GM23338 (cell line): ENCODE measurements at regions not wholly inside any gene's neighbourhood (a gene's known extent, or its start where the extent isn't known, plus 50 kb on each side); places are given as distances from the start of the nearest gene placed in this dataset.

Experiments used
- CREB1 ChIP-seq: fragments of 250-450 bp; sonication (Bioruptor Pico); IDR thresholded peaks from 2 replicates; pipeline ENCODE4 v1.5.0; 2020; ENCODE audit warnings: low read depth, mild to moderate bottlenecking, moderate library complexity
- ETS1 ChIP-seq: IDR thresholded peaks from 2 replicates; pipeline ENCODE4 v1.6.1; 2016; ENCODE audit warnings: antibody characterized with exemption
- JUNB ChIP-seq: IDR thresholded peaks from one replicate; pipeline ENCODE4 v1.6.1; 2016; ENCODE audit warnings: antibody characterized with exemption; ENCODE audit not compliant: unreplicated experiment
- NANOG ChIP-seq: IDR thresholded peaks from 2 replicates; pipeline ENCODE4 v1.6.1; 2016; ENCODE audit warnings: antibody characterized with exemption, borderline replicate concordance
- POLR2AphosphoS5 ChIP-seq: IDR thresholded peaks from 2 replicates; pipeline ENCODE4 v1.6.1; 2016; ENCODE audit warnings: antibody characterized with exemption, low read depth
- STAT1 ChIP-seq: IDR thresholded peaks from one replicate; pipeline ENCODE4 v1.6.1; 2016; ENCODE audit warnings: antibody characterized with exemption; ENCODE audit not compliant: unreplicated experiment
- ZNF114 ChIP-seq: fragments of 250-450 bp; sonication (Bioruptor Pico); IDR thresholded peaks from 2 replicates; pipeline ENCODE4 v1.5.0; 2020; ENCODE audit warnings: mild to moderate bottlenecking, moderate library complexity
- ZNF462 ChIP-seq: fragments of 250-450 bp; sonication (Bioruptor Pico); IDR thresholded peaks from 2 replicates; pipeline ENCODE4 v1.5.0; 2020; ENCODE audit warnings: mild to moderate bottlenecking, moderate library complexity
- TF ChIP-seq, protein P1 (sequence below), 2 experiments: fragments of 200-600 bp in 1 of 2; sonication (generic) in 1 of 2; conservative IDR thresholded peaks; 2 replicates each; pipeline versions ENCODE4 v1.5.1 to v1.6.1; 2016 to 2017; ENCODE audit warnings: antibody characterized with exemption in 2 of 2, low read depth in 2 of 2, mild to moderate bottlenecking in 2 of 2, moderate library complexity in 1 of 2

DNA sequence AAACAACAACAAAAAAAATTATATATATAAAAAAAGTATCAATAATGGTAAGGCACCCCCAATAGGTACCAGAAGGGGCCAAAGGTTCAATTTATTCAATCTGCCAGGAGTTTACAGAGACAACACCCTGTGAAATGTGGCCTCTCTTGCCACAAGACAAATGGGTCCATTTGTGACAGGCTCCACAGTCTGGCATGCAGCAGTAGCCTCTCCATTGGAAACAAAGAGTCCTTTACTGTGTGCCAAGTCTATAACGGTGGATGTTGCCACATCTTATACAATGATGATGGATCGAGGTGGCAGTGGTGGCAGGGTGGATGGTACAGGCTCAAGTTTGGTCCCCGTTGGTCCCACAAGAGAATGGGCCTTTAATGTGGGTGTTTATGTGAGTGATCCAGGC, 70.1 kb upstream of the SH3RF1 start (continued):
- TF ChIP-seq ZNF462 (CRISPR knock-in tag) (no peak), POLR2AphosphoS5 (no peak), ETS1 (no peak), STAT1 (no peak), NANOG (no peak), ZNF114 (CRISPR knock-in tag) (no peak), JUNB (no peak), CREB1 (CRISPR knock-in tag) (no peak)
- TF ChIP-seq, protein P1, sequence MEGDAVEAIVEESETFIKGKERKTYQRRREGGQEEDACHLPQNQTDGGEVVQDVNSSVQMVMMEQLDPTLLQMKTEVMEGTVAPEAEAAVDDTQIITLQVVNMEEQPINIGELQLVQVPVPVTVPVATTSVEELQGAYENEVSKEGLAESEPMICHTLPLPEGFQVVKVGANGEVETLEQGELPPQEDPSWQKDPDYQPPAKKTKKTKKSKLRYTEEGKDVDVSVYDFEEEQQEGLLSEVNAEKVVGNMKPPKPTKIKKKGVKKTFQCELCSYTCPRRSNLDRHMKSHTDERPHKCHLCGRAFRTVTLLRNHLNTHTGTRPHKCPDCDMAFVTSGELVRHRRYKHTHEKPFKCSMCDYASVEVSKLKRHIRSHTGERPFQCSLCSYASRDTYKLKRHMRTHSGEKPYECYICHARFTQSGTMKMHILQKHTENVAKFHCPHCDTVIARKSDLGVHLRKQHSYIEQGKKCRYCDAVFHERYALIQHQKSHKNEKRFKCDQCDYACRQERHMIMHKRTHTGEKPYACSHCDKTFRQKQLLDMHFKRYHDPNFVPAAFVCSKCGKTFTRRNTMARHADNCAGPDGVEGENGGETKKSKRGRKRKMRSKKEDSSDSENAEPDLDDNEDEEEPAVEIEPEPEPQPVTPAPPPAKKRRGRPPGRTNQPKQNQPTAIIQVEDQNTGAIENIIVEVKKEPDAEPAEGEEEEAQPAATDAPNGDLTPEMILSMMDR (conservative IDR thresholded peaks at IDR 0.05; ENCODE audit: low read depth in 2 of 2), result no peak
